ENCODE measurements at regions not wholly inside any gene's neighbourhood (a gene's known extent, or its start where the extent isn't known, plus 50 kb on each side); places are given as distances from the start of the nearest gene placed in this dataset.

DNA sequence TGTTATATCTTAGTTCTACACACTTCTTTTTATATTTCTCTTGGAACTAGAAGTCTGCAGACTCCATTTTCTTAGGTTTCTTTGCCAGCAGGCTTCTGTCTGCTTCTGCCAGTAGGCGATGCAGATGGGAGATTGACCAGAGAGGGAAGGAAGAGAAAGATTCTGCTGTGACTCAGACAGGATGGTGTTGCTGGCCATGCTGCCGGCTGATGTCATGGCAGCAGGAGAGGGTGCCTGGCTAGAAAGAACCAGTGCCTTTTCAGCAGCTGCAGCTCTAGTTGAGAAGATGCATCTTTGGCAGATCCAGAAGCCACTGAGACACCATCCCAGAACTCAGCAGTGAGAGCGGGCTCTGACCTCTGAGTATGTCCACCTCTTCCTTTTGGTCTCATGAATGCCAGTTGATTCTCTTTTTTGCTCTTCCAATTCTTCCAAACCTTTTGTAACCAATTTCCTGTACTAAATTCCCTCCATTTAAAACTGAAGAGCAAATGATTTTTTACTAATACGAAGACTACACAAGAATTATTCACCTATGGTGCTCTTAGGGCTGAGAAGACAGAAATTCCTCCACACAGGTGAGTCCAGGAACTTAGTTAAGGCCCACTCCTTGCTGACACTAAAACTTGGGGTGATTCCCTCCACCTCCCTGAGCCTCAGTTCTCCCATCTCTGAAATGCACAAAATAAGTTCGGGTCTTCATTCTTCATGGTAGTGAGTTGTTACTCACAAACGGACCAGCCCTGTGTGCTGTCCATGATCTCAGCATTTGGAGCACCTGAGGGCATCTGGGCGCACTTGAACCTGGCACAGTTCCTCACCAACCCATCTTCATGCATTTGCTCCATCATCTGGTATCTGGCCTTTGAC lies 200.7 kb downstream of the MYCN start:
- FAIRE-seq: no peak

DNA sequence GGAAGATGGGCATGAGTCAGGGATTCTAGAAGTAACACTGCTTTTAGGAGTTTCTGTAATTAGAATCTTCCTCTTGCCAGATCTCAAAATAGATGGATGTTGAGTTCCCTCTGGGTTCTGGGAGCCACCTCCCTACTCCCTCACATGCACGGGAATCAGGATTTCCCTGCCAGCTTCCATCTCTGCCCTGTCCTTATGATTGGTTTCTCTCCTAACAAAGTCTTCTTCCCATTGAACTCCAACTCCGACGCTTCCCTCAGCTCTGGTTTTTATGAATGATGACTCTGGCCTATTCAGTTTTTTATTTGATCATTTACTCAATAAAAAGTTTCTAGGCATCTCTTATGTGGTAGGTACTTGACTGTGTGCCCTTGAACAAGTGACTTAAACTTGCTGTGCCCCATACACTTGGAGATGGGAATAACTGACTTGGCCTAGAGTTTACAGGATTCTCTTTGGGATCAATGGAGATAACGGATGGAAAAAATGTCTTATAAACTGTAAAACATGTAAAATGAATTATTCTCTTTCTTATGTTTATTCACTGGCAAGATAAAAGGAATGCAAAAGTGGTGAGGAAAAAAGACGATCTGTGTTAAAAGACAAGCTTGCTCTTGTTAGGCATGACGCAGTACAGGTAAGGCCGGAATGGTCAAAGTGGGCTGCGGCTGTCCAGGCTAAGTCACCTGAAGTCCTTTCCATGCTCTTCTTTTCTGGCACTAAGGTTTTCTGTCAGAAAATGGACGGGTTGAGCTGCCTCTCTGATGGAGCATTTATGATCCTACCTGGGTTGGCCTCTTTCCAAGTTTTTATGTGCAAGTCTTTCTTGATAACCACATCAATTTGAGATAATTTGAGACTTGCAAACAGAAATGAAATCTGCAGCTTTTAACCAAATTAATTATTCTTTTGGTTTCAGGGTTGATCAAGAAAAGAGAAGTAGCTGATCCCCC lies 199.6 kb downstream of the MYCN start:
- no peak for FAIRE-seq

DNA sequence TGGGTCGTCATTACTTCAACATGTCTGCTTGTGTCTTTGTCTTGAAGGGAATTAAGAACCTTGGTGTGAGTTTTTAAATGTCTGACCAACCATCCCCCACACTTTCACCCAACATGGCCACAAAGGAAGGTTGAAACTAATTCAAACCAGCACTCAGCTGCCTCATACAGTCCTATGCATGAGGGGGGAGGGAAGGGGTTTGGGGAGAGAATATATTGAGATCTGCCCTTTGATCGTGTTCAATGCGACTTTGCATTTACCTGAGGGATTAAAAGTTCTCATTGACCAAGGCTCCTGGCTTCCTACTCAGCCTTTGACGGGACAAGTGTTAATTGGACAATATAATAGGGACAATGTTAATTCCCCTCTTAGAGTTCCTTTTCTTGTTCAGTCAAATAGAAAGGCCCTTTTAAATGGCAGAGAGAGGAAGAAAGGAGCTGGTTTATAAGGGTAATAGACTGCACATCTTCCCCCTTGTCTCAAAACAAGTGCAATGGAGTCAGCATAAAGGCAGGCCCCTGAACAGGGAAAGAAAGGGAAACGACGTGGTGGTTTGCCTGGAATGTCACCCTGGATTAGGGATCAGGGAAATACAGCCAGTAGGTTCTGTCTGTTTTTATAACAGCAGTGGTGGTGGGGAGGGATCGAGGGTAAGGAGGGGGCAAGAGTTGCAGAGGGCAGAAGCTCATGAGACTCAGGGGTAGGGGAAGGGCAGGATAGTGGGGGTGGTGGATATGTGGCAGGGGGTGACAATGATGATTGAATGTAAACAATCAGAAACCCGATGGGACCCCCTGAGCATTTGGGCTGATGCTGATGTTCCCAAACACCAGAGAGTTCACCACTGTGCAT lies 198.7 kb downstream of the MYCN start:
- FAIRE-seq: no peak

DNA sequence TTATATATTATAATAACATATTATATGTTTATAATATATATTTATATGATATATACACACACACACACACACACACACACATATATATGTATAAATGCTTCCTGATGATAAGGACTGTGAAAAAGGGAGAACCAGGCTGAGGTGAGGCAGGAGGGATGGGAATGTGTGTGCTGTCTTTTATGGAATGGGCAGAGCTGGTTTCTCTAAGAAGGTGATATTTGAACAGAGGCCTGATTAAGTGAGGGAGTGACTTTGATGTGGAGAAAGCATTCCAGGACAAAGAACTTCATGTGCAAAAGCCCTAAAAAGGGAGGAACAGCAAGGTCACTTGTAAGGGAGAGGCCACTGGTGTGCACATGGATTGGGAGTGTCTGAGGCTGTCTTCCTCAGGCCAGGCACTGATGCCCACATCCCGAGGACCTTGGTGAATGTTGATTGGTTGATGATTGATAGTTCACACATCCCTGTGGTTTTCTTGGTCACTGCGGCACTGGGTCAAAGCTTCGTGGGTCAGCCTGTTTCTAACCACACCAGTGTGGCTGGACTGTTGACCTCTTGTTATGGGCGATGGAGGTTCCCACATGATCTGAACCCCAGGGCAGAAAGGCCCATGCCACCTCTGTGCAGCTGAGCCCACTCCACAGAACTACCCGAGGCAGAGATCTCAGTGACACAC lies 196.9 kb downstream of the MYCN start:
- no peak for FAIRE-seq

DNA sequence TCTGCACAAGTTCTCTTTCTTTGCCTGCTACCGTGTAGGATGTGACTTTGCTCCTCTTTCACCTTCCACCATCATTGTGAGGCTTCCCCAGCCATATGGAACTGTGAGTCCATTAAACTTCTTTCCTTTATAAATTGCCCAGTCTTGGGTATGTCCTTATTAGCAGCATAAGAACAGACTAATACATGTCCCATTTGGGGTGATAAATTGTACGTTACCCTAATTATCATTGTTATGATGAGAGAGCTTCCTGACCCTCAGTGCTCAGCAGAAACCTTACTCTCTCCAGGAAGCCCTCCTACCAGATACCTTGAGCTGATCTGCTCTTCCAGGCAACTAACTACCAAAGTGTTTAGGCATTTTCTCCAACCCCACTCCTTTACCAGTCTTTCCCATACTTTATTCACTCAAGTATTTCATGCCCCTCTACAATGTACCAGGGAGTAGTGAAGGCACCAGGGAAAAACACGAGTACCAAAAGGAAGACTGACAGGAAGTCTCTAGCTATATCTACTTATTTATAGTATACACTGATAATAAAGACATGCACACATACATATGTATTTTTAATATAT lies 196.2 kb downstream of the MYCN start:
- no peak for FAIRE-seq

DNA sequence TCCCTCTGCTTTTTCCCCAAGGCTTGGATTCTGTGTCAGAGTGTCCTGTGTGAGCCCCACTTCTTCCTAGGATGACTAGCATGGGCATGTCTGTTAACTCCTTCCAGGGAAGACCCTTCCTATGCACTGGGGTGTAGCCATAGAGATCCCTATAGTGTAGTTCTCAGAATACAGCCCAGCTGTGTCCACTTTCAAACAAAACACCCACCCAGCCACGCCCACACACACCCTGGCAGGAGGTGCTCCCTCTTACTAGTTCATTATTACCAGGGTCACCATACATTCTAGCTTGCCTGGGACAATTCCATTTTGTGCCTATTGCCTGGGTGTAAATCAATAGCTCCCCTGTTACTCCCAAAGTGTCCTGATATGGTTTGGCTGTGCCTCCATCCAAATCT lies 195.6 kb downstream of the MYCN start:
- no peak for FAIRE-seq

DNA sequence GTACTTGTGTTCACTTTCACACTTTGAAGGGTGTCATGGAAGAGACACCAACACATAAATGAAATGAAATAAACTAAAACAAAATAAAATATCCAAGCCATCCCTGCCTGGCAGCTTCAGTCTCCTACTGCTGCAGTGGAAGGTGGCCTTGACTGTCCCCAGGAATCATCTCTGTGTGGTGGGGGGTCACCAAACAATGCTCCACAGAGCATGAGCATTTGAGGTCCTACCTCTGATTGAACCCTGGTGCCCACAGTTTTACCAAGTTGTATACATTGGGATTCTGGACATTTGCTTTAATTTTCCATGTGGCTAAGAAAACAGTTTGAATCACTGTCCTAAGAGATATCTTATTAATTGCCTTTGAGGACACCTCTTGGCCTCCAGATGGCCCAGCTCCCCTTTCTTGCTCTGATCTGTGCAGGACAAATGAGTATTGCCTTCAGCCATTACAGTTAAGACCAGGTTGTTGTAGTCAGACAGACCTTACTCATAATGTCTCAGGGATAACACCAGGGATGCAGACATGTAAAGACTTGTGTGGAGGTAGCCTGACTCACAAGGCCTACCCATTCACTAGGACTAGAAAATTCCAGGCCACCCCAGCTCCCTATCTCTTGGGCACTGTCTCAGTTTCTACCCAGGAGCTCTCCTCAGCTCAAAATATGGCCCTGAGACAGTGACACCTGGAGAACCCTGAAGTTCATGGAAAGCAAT lies 195.0 kb downstream of the MYCN start:
- no peak for FAIRE-seq

DNA sequence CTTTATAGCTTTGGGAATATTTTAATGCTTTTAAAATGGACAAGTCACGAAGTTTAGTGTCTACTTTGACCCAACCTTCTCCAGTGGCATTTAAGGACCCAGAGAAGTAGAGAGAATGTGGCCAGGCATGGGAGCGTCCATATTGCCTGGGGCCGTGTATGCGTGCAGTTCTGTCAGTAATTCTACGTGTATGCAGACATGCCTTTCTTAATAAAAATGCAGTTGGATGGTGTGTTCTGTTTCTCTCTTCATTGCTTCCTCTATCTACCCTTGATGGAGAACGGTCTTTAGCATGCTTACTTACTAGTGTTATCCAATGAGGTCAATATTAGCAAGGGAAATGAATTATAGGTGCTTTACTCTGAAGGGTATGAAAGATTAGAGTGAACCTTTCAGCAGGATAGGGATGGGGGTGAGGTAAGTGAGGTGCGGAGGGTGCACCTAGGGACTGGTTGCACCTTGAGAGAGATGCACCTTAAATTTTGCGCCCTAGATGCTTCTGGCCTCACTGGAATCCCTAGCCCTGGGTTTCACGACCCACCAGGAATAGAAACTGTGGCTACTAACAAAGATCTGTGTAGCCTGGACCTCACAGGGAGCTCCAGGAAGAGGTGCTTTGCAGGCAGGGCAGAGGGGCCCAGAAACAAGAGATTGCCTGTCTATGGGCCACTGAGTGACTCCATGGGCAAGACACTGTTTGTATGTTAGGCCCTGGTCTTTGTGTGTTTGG lies 194.3 kb downstream of the MYCN start:
- no peak for FAIRE-seq

DNA sequence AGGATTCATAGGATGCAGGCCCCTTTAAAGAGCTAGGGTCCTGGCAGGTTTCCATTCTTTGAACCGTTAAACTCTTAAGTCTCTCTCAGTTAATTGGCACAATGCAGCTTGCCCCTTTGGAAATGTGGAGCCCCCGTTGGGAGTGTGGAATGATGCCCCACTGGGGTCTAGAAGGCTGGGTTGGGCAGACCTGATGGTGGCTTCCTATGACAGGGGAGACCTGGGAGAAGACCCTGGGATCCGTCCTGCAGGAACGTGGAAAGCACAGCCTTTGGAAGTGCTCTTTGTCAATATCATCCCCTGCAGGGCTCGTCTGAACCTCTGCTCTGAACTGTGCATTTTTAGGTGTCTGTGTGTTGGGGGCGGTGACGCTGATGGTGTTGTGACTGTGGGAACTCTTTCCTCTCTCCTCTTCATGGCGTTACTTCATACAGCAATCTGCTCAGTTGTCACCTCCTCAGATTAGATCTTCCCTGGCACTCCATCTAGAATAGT lies 190.6 kb downstream of the MYCN start:
- no peak for FAIRE-seq

DNA sequence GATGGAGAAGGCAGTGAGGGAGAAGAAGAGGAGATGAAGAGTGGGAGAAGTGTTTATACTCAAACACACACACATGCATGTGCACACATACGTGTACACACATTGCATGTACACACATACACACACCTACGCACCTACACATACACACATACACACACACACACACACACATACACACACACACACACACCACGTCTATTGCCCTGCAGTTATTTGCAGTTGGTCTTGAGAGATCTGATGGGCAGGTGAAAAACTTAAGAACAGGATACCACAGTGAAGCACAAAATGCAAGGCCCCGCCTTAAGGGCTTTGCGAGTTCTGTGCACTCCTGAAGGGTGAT lies 190.2 kb downstream of the MYCN start:
- FAIRE-seq: no peak

DNA sequence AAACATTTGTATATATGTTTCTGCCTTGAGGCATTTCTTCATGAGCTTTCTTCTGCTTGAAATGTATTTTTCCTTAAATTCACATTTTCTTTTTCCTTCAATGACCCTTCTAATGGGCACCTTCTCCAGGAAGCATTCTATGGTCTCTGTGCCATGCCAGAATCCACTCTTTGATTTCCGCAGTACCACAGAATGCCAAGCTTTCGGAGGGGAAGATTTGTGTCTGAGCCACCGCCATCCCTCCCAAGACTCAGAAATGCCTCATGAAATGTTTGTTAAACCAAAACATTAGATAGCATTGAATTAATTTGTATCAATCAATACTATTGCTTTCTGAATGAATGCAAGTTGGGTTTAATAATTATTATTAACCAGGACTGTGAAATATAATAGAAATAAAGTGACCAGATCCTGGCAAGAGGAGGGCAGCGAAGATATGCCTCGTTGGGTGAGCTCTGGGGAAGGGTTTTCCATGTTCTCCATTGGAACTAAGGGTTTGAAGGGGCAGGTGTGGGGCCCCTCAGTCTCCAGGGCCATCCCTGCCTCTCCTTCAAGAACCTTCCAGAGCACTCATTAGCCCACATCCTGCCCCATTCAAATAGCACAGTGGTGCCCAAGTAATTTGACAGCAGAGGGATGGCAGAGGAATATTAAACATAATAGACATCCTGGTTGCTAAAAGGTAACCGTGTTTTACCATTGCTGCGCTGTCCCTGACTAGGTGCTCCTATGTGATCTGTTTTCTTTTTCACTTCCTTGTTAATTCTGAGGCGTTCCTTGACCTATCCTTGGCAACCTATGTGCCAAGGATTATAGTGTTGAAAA lies 189.6 kb downstream of the MYCN start:
- FAIRE-seq: no peak

DNA sequence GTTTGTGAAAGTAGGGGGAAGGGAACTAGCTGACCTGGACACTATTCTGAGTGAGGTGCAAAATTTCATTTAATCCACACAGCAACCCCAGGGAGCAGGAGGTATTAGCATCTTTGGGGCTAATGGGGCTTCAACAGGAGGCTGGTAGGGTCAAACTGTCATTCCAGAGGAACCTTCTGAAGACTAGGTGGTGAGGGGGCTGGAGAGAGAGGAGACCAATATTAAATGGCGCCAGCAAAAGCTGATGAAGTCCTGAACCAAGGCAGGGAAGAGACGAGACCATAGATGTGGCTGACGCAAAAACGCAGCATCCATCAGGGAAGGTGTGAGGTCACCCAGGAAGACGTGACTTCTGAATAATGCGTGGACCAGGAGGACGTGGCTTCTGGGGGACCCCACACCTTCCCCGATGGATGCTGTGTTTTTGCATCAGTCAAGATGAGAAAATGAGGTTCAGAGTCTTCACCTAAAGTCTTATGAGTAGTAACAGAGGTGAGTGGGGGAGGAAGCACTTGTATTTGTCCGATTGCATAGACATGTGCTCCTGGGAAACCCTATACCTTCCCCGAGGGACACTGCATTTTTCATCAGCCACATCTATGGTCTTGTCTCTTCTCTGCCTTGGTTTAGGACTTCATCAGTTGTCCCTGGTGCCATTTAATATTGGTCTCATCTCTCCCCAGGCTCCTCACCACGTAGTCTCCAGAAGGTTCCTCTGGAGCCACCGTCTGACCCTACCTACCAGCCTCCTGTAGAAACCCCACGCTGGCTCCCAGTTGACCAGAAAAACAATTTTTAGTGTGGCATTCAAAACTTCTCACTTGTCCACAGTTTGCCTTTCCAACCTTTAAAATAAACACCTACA lies 188.6 kb downstream of the MYCN start:
- FAIRE-seq: no peak

DNA sequence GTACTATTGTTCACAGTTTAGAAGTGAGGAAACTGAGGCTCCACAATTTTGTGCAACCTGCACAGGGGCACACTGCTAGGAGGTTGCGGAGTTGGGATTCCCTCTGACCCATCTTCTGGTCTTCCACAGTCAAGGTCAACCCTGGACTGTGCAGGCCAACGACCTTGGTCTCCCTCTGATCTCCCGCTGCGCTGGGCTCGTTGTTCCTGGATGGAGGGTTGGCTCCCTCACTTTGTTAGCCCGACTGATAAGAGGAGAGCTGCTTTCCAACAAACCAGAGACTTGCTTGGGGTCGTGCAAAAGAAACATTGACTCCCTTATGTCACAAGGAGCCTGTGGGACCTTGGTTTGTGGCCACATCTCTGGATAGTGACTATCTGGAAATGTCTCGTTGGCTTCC lies 187.6 kb downstream of the MYCN start:
- no peak for FAIRE-seq

DNA sequence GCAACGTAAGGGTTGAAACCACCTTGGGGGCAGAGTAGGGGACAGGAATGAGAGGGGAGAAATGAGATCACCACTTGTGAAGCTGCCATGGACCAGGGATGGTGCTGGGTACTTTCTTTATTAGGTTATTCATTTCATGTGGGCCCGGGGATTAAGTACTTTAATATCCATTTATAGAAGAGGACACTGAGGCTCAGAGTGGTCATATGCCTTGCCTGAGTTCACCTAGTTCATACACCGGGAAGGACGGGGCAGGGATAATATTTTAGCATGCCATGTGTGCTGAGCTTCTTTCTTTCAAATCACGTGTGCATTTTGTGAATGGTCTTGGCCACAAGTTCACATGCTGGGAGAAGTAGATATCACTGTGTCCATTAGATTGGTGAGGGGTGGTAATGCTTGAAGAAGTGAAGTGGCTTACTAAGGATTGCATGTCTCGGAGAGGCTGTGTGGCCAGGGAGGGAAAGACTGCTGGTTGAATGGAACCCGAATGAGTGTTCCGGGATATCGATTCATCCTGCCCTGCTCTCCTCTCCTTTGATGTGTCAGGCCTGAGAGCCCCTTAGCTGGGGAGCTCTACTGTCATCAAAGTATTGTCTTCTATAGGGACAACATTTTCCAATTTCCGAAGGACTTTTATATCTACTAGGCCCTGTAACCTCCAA lies 187.1 kb downstream of the MYCN start:
- FAIRE-seq: no peak

DNA sequence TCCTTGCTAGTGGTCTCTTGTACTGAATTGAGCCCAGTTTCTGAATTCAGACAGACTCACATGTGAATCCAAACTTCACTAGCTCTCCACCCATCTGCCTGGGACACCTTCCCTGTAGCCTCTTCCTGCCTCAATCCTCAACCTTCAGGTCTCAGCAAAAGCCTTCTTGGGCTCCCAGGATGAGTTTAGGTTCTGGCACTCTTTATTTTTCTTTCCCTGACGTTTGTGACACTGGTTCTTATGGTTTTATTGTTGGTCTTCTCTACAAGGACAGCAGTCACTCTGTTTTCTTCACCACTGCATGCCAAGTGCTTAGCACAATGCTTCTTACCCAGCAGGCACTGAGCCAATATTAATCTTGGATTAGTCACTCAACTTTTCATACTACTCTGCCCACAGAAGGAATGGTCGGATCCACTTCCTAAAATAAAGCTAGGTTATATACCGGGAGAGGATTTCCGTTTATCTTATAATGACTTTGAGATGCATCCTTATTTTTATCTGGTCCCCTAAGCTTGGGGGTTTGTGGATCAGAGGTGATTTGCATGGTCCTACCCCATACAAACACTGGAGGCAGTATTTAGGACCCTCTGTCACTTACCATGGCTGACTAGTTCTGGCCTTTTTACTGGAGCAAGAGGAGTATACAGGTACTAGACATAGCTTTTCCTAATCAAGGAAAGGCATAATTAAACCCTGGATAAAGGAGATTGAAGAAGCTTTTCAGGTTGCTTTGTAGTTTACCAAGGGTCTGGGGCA lies 186.3 kb downstream of the MYCN start:
- no peak for FAIRE-seq

DNA sequence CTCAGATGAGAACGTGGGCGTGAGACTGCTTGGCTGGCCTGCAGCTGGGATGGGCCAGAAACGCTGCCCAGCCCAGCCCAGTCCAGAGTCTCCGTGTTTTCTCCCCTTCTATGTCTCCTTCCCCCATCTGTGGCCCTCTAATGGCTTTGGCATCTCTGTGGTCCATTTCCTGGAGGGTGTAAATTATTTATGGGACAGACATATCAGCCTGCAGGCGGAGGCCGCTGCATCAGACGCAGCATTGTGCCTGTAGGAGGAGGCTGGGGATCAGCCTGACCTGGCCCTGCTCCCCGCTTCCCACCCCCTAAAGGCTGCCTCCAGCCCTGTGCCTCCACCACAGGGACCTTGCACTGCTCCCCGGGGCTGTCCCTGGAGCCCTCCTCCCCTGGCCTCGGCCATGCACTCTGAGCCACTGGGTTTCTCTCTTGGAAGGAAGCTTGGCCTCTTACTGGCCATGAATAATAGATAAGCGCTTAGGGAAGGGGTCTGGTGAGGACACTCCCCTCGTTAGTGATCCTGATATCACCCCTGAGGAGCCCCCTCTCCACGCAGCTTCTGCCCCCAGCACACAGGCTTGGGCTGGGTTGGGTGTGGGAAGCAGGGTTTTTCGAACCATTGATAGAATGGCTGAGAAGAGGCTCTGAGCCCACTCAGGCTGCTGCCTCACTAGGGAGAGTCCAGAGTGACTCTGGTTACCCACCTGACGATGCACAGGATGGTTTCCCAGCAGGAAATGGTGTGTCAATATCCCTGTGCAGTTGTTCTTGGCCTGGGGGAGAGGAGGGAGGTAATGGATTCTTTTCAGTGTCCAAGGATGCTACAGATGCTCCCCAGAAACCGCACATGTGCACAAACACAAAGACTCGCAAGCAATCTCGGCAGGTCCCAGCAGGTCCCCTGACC lies 185.5 kb downstream of the MYCN start:
- no peak for FAIRE-seq
